ENCODE measurements at regions not wholly inside any gene's neighbourhood (a gene's known extent, or its start where the extent isn't known, plus 50 kb on each side); places are given as distances from the start of the nearest gene placed in this dataset.

- no peak for TF ChIP-seq SIN3A (IDR thresholded peaks at IDR 0.05; ENCODE audit: low read depth)
- no peak for TF ChIP-seq FOSL1 (IDR thresholded peaks at IDR 0.05; ENCODE audit: low read depth)
- TF ChIP-seq POLR2AphosphoS5 (IDR thresholded peaks at IDR 0.05; ENCODE audit: low read depth, low read length) = no peak
- no peak for TF ChIP-seq EGR1 (IDR thresholded peaks at IDR 0.05; ENCODE audit: low read depth)
- TF ChIP-seq SP1 (IDR thresholded peaks at IDR 0.05; ENCODE audit: low read depth) = no peak
- TF ChIP-seq, protein P1, sequence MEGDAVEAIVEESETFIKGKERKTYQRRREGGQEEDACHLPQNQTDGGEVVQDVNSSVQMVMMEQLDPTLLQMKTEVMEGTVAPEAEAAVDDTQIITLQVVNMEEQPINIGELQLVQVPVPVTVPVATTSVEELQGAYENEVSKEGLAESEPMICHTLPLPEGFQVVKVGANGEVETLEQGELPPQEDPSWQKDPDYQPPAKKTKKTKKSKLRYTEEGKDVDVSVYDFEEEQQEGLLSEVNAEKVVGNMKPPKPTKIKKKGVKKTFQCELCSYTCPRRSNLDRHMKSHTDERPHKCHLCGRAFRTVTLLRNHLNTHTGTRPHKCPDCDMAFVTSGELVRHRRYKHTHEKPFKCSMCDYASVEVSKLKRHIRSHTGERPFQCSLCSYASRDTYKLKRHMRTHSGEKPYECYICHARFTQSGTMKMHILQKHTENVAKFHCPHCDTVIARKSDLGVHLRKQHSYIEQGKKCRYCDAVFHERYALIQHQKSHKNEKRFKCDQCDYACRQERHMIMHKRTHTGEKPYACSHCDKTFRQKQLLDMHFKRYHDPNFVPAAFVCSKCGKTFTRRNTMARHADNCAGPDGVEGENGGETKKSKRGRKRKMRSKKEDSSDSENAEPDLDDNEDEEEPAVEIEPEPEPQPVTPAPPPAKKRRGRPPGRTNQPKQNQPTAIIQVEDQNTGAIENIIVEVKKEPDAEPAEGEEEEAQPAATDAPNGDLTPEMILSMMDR (IDR thresholded peaks at IDR 0.05 in 2 of 3, conservative IDR thresholded peaks at IDR 0.05 in 1 of 3; ENCODE audit: borderline replicate concordance in 1 of 3, insufficient read depth in 1 of 3, low read depth in 2 of 3, low read length in 2 of 3) = no peak
- TF ChIP-seq, protein P2, sequence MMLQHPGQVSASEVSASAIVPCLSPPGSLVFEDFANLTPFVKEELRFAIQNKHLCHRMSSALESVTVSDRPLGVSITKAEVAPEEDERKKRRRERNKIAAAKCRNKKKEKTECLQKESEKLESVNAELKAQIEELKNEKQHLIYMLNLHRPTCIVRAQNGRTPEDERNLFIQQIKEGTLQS (IDR thresholded peaks at IDR 0.05) = no peak
These were observed 811.5 kb upstream of the ANO3 start (continued) for GRCh38 chr11:25520459-25520858.

DNA sequence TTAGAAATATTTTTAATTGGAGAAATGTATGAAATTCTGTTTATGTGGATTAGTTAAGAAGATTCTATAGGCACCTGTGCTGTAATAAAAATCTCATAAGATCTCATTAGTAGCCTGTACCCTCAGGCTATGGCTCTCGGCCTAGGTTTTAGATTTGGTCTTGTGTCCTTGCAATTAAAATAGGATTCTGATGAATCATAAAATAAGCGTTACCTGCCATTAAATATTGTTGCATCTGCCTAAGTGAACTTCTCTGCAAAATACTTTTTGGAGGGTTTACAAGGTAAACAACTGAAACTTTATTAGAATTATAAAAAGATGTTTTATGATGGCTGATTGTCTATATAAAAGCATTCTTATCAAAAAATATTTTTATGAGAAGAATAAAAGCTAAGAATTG, 804.1 kb upstream of the ANO3 start:
- H3K9me3 ChIP-seq (ENCODE audit: control insufficient read depth in 1 of 2, insufficient read depth in 1 of 2, low read depth in 1 of 2, low read length in 2 of 2) = peaks cover 7 to 9% of the 10 kb centered on the region in 2 experiments; a peak in 2 of 4 replicates
- no peak overlapping the region for H3K9ac ChIP-seq (ENCODE audit: low read length)
- H3K27me3 ChIP-seq (ENCODE audit: insufficient read depth, low read length) = no peaks in the 10 kb centered on the region
- H2AFZ ChIP-seq (ENCODE audit: low read depth, low read length, poor library complexity, severe bottlenecking) = no peak overlapping the region
- no TSS peak for BruUV-seq (replicated peaks)
- intact Hi-C loops (cut with micrococcal nuclease) = no loop called here
- no peak overlapping the region for H3K4me3 ChIP-seq (replicated peaks in 1 of 2; ENCODE audit: low read depth in 1 of 2, low read length in 2 of 2)
- no peaks in the 10 kb centered on the region for H3K9me2 ChIP-seq (ENCODE audit: insufficient read depth)
- ATAC-seq = no peak
- no peaks in the 10 kb centered on the region for H3K36me3 ChIP-seq (ENCODE audit: control insufficient read depth in 1 of 2, insufficient read depth in 2 of 2, low read length in 2 of 2)
- DNase-seq (ENCODE audit: low read depth, low spot score) = no peak
- H3K4me1 ChIP-seq (ENCODE audit: control insufficient read depth in 1 of 2, insufficient read depth in 2 of 2, low read length in 2 of 2) = no peaks in the 10 kb centered on the region
- H3K27ac ChIP-seq (ENCODE audit: low read depth, low read length) = no peak overlapping the region
- no peaks in the 10 kb centered on the region for H3K79me2 ChIP-seq (ENCODE audit: insufficient read depth, low read length)
- RAD21 ChIA-PET (ENCODE audit: low non-redundant PET in 1 of 2, low total read pairs in 2 of 2, uncharacterized antibody in 2 of 2, unreplicated experiment in 2 of 2) = no interaction called here
- CTCF ChIA-PET = no interaction called here
- POLR2A ChIA-PET = no interaction called here
- no peak overlapping the region for H3K4me2 ChIP-seq (ENCODE audit: low read length)
- H4K20me1 ChIP-seq (ENCODE audit: insufficient read depth) = no peaks in the 10 kb centered on the region
- TF ChIP-seq ZNF274 (IDR thresholded peaks at IDR 0.05; ENCODE audit: low read depth, low read length) = no peak
- no peak for TF ChIP-seq YY1 (IDR thresholded peaks at IDR 0.05; ENCODE audit: extremely low read depth, insufficient replicate concordance, low read depth, low read length)
- TF ChIP-seq ELF1 (IDR thresholded peaks at IDR 0.05; ENCODE audit: borderline replicate concordance, low read depth) = no peak
- no peak for TF ChIP-seq JUND (IDR thresholded peaks at IDR 0.05)
- no peak for TF ChIP-seq CEBPB (IDR thresholded peaks at IDR 0.05; ENCODE audit: low read depth)
- TF ChIP-seq, protein P2 (IDR thresholded peaks at IDR 0.05) = no peak
- TF ChIP-seq ZFX (IDR thresholded peaks at IDR 0.05) = no peak
- TF ChIP-seq, protein P1 (IDR thresholded peaks at IDR 0.05 in 2 of 3, conservative IDR thresholded peaks at IDR 0.05 in 1 of 3; ENCODE audit: borderline replicate concordance in 1 of 3, insufficient read depth in 1 of 3, low read depth in 2 of 3, low read length in 2 of 3) = no peak
- no peak for TF ChIP-seq CBX3 (IDR thresholded peaks at IDR 0.05; ENCODE audit: low read depth)
- no peak for TF ChIP-seq SRF (IDR thresholded peaks at IDR 0.05; ENCODE audit: low read depth)
- TF ChIP-seq TCF7L2 (IDR thresholded peaks at IDR 0.05; ENCODE audit: borderline replicate concordance, extremely low read depth, insufficient read depth, insufficient read length) = no peak
- TF ChIP-seq, protein P3, sequence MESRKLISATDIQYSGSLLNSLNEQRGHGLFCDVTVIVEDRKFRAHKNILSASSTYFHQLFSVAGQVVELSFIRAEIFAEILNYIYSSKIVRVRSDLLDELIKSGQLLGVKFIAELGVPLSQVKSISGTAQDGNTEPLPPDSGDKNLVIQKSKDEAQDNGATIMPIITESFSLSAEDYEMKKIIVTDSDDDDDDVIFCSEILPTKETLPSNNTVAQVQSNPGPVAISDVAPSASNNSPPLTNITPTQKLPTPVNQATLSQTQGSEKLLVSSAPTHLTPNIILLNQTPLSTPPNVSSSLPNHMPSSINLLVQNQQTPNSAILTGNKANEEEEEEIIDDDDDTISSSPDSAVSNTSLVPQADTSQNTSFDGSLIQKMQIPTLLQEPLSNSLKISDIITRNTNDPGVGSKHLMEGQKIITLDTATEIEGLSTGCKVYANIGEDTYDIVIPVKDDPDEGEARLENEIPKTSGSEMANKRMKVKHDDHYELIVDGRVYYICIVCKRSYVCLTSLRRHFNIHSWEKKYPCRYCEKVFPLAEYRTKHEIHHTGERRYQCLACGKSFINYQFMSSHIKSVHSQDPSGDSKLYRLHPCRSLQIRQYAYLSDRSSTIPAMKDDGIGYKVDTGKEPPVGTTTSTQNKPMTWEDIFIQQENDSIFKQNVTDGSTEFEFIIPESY (IDR thresholded peaks at IDR 0.05; ENCODE audit: extremely low read depth, insufficient replicate concordance, low read length) = no peak
- no peak for TF ChIP-seq FOSL1 (IDR thresholded peaks at IDR 0.05; ENCODE audit: low read depth)
- TF ChIP-seq, protein P4, sequence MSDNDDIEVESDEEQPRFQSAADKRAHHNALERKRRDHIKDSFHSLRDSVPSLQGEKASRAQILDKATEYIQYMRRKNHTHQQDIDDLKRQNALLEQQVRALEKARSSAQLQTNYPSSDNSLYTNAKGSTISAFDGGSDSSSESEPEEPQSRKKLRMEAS (IDR thresholded peaks at IDR 0.05) = no peak
- no peak for TF ChIP-seq SP1 (IDR thresholded peaks at IDR 0.05; ENCODE audit: low read depth)
- TF ChIP-seq POLR2A (IDR thresholded peaks at IDR 0.05; ENCODE audit: borderline replicate concordance, extremely low read depth, insufficient read depth, insufficient read length) = no peak

Data from HCT116 (cell line).